ENCODE measurements at regions not wholly inside any gene's neighbourhood (a gene's known extent, or its start where the extent isn't known, plus 50 kb on each side); places are given as distances from the start of the nearest gene placed in this dataset.

- TF ChIP-seq, protein P1, sequence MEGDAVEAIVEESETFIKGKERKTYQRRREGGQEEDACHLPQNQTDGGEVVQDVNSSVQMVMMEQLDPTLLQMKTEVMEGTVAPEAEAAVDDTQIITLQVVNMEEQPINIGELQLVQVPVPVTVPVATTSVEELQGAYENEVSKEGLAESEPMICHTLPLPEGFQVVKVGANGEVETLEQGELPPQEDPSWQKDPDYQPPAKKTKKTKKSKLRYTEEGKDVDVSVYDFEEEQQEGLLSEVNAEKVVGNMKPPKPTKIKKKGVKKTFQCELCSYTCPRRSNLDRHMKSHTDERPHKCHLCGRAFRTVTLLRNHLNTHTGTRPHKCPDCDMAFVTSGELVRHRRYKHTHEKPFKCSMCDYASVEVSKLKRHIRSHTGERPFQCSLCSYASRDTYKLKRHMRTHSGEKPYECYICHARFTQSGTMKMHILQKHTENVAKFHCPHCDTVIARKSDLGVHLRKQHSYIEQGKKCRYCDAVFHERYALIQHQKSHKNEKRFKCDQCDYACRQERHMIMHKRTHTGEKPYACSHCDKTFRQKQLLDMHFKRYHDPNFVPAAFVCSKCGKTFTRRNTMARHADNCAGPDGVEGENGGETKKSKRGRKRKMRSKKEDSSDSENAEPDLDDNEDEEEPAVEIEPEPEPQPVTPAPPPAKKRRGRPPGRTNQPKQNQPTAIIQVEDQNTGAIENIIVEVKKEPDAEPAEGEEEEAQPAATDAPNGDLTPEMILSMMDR (IDR thresholded peaks at IDR 0.05; ENCODE audit: low read depth, low read length, poor library complexity, severe bottlenecking), result peak; percentile 37
- no peak for TF ChIP-seq EZH2phosphoT487 (IDR thresholded peaks at IDR 0.05; ENCODE audit: borderline replicate concordance, low read length)
- Histone ChIP-seq H3K4me3 (ENCODE audit: low read length) (no peak overlapping the region), H3F3A (ENCODE audit: control insufficient read depth, insufficient read depth) (no peaks in the 10 kb centered on the region), H3K27me3 (ENCODE audit: control insufficient read depth, low read length) (no peaks in the 10 kb centered on the region), H3K4me1 (ENCODE audit: control insufficient read depth, low read length) (no peaks in the 10 kb centered on the region), H3K79me2 (ENCODE audit: control insufficient read depth, low read length) (no peaks in the 10 kb centered on the region), H3K9me2 (replicated peaks; ENCODE audit: control insufficient read depth, low read length) (no peaks in the 10 kb centered on the region), H4K20me1 (ENCODE audit: control insufficient read depth, insufficient read depth, low read depth, low read length) (no peaks in the 10 kb centered on the region), H3K36me3 (ENCODE audit: control insufficient read depth, low read length) (no peaks in the 10 kb centered on the region), H3K9me3 (ENCODE audit: control insufficient read depth, insufficient read depth, low read length) (no peaks in the 10 kb centered on the region), H3K27ac (ENCODE audit: low read depth, low read length) (no peak overlapping the region), H3K4me2 (ENCODE audit: low read length) (no peak overlapping the region)
These were observed 493.8 kb downstream of the UTRN start for GRCh38 chr6:144778773-144779492.

- Histone ChIP-seq H3K4me1 (ENCODE audit: control insufficient read depth, low read length) (no peaks in the 10 kb centered on the region), H3K4me2 (ENCODE audit: low read length) (no peak overlapping the region), H4K20me1 (ENCODE audit: control insufficient read depth, insufficient read depth, low read depth, low read length) (no peaks in the 10 kb centered on the region), H3K4me3 (ENCODE audit: low read length) (no peak overlapping the region), H3K27ac (ENCODE audit: low read depth, low read length) (no peak overlapping the region), H3K27me3 (ENCODE audit: control insufficient read depth, low read length) (no peaks in the 10 kb centered on the region), H3K79me2 (ENCODE audit: control insufficient read depth, low read length) (no peaks in the 10 kb centered on the region), H3K36me3 (ENCODE audit: control insufficient read depth, low read length) (no peaks in the 10 kb centered on the region), H3F3A (ENCODE audit: control insufficient read depth, insufficient read depth) (no peaks in the 10 kb centered on the region), H3K9me2 (replicated peaks; ENCODE audit: control insufficient read depth, low read length) (no peaks in the 10 kb centered on the region), H3K9me3 (ENCODE audit: control insufficient read depth, insufficient read depth, low read length) (no peaks in the 10 kb centered on the region)
- TF ChIP-seq, protein P1 (IDR thresholded peaks at IDR 0.05; ENCODE audit: low read depth, low read length, poor library complexity, severe bottlenecking), result no peak
- no peak for TF ChIP-seq EZH2phosphoT487 (IDR thresholded peaks at IDR 0.05; ENCODE audit: borderline replicate concordance, low read length)
These were observed 496.7 kb downstream of the UTRN start for GRCh38 chr6:144781836-144782235.

DNA sequence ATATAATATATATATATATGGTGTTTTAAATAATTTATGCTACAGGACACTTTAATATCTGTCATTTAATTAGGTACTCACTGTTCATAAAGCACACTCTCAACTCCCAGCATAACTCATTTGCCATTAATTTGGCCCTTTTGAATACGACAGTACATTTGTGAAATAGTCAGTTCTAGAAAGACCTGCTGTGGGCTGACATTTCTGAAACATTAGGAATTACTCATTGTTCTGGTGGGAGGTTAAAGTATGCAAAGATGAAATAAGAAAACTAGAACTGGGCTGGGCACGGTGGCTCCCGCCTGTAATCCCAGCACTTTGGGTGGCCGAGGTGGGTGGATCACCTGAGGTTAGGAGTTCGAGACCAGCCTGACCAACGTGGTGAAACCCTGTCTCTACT lies 497.5 kb downstream of the UTRN start:
- H3K9me3 ChIP-seq (ENCODE audit: control insufficient read depth, insufficient read depth, low read length), result no peaks in the 10 kb centered on the region
- H3K36me3 ChIP-seq (ENCODE audit: control insufficient read depth, low read length), result no peaks in the 10 kb centered on the region
- no peaks in the 10 kb centered on the region for H3K9me2 ChIP-seq (replicated peaks; ENCODE audit: control insufficient read depth, low read length)
- no peaks in the 10 kb centered on the region for H3K79me2 ChIP-seq (ENCODE audit: control insufficient read depth, low read length)
- no peak overlapping the region for H3K4me3 ChIP-seq (ENCODE audit: low read length)
- H3F3A ChIP-seq (ENCODE audit: control insufficient read depth, insufficient read depth), result no peaks in the 10 kb centered on the region
- no peaks in the 10 kb centered on the region for H4K20me1 ChIP-seq (ENCODE audit: control insufficient read depth, insufficient read depth, low read depth, low read length)
- no peak for TF ChIP-seq EZH2phosphoT487 (IDR thresholded peaks at IDR 0.05; ENCODE audit: borderline replicate concordance, low read length)
- TF ChIP-seq, protein P1 (IDR thresholded peaks at IDR 0.05; ENCODE audit: low read depth, low read length, poor library complexity, severe bottlenecking), result no peak
- no peak overlapping the region for H3K27ac ChIP-seq (ENCODE audit: low read depth, low read length)
- H3K4me1 ChIP-seq (ENCODE audit: control insufficient read depth, low read length), result no peaks in the 10 kb centered on the region
- H3K27me3 ChIP-seq (ENCODE audit: control insufficient read depth, low read length), result no peaks in the 10 kb centered on the region
- H3K4me2 ChIP-seq (ENCODE audit: low read length), result no peak overlapping the region
